ENCODE measurements at regions not wholly inside any gene's neighbourhood (a gene's known extent, or its start where the extent isn't known, plus 50 kb on each side); places are given as distances from the start of the nearest gene placed in this dataset.
"Not testable (repeated sequence)": the region's sequence is repeated elsewhere in the genome, so short reads cannot be mapped to it uniquely, and the experiment has no call there.

DNA sequence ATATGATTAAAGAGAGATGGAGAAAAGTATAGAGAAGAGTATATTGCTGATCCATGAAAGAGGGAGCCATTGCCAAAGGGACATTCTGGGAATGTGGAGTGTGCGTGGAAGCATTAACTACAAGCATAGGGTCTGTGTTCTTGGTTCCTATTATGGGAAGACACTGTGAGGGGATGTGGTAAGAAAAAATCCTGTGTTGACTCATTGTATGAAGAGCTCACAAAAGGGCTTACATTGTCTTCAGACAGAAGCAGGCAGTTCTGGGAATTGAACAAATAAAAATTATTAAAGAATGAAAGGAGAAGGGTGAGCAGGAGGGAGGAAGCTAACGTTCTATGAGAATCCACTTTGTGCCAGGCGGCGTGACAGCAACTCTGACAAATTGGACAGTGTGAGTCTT, 250.4 kb upstream of the CHD1 start:
- DNase-seq (ENCODE audit: low read depth in 2 of 3, low spot score in 2 of 3) = no peak

DNA sequence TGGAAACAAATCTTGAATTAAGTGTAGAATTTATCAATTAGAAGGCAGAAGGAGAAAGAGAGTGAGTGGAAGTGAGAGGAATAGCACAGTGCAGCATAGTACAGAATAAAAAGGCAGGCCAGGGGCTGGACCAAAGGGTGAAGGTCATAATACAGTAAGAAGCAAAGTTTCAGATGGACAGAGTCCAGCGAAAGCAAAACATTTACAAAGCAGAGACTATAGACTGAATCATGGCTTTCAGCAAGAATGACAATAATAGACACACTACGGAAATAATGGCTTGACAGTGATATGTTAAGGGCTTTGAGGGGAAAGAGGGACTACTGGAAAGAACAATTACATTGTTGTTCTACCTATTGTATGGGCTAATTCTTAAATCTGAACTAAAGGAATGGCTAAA, 249.0 kb upstream of the CHD1 start:
- DNase-seq (ENCODE audit: low read depth in 2 of 3, low spot score in 2 of 3) = no peak

DNA sequence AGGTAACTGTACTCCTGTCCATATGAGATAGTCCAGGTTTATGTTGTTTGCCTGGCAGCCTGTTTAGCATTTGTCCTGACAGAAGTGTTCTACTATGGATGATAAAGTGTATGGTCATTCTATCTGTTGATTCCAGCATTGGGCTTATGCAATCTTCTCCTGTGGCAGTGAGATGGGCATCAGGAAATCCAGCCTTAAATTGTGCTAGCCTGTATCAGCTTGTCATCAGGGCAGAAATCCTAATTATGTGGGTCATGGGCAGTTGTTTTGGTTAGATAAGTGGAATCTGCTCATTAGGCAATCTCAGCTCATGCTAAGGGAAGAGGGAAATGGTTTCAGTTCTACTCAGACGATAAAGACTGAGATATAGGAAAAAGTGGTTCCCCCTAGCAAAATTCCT, 247.4 kb upstream of the CHD1 start:
- DNase-seq (ENCODE audit: low read depth in 2 of 3, low spot score in 2 of 3) = no peak

DNA sequence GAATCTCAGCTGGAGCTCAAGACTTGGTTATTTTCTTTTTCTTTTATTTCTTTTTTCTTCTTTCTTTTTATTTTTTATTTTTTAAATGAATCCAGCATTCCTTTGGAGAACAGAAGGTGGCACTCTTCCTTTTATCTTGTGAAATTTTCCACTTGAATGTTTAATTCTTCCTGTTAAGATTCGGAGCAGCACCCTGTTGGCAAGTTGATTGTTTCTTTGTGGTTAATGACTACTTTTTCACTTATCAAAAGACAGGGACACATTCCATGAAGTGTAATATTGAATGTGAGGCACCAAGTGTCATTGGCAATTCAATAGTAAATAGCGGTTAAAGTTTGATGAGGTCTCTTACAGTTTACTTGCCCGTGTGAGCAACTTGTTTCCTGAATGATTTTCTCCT, 240.5 kb upstream of the CHD1 start:
- no peak for DNase-seq (ENCODE audit: low read depth in 2 of 3, low spot score in 2 of 3)

DNA sequence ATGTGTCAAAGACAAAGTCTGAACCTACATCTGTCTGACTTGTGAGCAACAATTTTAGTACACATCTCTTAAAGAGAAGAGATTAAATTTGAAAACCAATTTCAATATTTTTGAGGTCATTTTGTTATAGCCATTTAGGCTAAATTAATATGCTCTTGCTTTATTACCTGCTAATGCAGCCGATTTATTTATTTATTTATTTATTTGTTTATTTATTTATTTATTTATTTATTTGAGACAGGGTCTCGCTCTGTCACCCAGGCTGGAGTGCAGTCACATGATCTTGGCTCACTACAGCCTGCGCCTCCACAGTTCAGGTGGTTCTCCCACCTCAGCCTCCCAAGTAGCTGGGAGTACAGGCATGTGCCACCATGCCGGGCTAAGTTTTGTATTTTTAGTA, 232.7 kb upstream of the CHD1 start:
- not testable (repeated sequence) for DNase-seq (ENCODE audit: low read depth in 2 of 3, low spot score in 2 of 3)

DNA sequence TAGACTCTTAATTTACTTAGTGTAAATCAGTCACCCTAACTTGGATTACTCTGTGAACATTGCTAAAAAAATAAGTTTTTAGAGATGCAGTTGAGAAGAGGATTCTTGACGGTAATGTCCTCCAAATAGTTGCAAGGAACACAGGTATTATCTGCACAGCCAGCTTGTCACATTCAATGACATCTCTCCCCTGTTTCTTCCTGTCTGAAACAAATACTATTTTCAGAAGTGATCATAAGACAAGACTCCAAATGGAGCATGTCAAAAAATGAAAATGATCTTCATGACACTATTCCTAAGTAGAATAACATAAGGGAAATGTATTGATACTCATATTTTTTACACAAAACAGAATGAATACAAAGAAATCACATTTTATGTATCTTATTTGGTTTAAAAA, 227.9 kb upstream of the CHD1 start:
- no peak for DNase-seq (ENCODE audit: low read depth in 2 of 3, low spot score in 2 of 3)

DNA sequence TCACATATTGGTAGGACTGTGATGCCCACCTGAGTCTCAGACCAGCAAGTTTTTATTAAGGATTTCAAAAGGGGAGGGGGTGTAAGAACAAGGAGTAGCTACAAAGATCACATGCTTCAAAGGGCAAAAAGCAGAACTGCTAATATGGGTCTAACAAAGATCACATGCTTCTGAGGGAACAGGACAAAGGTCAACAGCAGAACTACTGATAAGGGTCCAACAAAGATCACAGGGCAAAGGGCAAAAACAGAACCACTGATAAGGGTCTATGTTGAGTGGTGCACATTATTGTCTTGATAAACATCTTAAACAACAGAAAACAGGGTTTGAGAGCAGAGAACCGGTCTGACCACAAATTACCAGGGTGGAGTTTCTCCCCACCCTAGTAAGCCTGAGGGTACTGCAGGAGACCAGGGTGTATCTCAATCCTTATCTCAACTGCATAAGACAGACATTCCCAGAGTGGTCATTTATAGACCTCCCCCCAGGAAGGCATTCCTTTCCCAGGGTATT, 214.5 kb upstream of the CHD1 start:
- DNase-seq (ENCODE audit: low read depth in 2 of 3, low spot score in 2 of 3) = not testable (repeated sequence)

DNA sequence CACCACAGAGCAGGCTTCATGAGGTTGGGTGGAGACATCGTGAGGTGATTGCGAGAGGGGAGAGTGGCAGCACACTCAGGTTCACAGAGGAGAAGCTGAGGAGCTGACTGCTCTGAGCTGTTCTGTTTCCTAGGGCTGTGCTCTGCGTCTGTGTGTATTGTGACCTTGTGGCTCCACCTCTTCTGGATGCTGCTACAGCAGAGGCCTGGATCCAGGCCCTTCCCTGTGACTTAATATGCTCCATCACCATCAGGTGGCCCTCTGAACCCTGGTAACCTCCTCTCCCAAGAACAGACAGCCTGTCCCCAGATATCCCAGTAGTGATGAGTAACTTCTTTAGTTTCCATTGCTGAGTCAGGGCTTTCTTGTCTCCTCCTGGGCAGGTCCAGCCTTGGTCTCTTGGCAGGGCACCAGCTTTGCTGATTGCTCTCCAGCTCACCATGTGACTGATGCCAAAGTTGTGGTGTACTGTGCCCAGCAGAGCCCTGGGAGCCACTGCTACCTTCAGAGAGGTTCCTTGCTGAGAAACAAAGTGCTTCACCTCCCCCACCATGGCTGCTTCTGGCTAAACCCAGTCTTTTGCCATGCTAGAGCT, 212.8 kb upstream of the CHD1 start:
- DNase-seq (ENCODE audit: low read depth in 2 of 3, low spot score in 2 of 3) = no peak

DNA sequence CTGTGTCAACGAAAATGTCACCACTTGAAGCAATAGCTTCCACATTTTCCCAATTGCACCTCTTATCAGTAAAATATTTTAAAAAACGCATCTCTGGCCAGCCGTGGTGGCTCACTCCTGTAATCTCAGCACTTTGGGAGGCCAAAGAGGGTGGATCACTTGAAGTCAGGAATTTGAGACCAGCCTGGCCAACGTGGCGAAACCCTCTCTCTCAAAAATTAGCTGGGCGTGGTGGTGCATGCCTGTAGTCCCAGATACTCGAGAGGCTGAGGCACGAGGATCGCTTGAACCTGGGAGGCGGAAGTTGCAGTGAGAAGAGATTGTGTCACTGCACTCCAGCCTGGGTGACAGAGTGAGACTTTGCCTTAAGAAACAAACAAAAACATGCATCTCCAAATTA, 210.1 kb upstream of the CHD1 start:
- no peak for DNase-seq (ENCODE audit: low read depth in 2 of 3, low spot score in 2 of 3)

DNA sequence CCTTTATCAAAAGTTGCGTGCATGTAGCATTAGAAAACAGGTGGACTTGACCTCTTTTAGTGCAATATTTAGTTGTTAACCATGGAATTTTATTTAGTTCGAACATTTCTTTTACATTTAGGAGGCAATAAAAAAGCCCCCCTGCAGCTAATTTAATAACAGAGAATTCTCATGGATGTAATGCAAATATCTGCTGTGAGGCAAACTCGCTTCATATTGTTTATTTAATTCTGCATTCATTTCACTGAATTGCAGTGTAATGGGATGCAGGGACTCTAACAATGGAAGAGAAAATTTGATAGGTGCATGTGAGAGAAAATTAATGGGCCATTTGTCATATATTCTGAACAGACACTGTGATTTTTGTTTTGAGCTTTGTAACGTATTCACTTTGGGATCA, 205.1 kb upstream of the CHD1 start:
- no peak for DNase-seq (ENCODE audit: low read depth in 2 of 3, low spot score in 2 of 3)

DNA sequence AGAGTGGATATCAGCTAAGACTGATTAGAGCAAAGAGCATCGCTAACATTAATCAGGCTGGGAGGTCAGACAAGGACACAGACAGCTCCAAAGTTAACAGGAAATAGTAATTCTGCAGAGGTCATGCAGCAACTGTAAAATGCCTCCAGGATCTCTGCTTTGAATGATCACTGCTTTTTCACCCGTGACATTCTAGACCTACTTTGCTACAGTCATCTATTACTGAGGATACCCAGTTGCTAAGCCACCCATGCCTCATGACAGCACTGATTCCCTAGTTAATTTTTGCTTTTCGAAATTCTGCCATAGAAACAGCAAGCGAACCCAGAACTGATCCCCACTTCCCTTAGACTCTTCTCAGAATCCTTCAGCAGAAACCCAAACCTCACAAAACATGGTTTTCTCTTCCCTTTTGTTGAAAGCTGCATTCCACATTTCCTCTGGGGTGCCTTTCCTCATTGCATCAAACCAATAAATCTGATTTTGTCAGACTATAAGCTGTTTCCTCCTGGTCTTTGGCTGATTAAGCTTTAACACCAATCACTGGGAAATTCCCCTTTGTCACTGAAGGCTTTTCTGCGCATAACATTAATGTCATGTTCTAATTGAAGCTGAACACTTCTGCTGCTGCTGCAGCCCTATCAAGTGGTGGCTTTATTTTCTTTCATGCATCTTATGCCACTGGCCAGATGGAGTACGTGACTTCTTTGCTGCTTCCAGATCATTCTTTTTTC, 201.1 kb upstream of the CHD1 start:
- no peak for DNase-seq (ENCODE audit: low read depth in 2 of 3, low spot score in 2 of 3)

DNA sequence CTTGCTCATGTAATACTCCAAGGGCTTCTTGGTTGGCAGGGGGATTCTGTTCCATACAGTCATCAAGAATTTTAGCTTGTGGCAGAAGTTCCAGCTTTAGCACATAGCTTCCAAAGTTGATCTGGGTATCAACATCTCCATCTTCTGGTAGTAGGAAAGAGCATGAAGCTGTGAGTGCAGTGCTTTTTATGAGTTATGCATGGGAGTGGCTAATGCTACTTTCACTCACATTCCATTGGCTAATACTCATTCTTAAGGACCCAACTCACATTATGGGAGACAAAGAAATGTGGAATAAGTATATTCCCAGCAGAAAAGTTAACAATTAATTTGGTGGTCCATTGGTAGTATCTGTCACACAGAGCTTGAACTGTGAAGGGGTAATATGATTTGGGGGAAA, 194.2 kb upstream of the CHD1 start:
- DNase-seq (ENCODE audit: low read depth in 2 of 3, low spot score in 2 of 3) = no peak

DNA sequence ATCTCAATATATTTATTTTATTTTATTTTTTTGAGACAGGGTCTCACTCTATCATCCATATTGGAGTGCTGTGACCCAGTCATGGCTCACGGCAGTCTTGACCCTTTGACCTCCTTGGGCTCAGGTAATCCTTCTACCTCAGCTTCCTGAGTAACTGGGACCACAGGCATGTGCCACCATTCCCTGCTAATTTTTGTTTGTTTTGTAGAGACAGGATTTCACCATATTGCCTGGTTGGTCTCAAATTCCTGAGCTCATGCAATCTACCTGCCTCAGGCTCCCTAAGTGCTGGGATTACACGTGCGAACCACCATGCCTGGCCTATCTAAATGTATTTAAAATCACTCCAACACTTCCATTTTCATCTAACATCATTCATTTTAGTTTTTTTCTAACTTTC, 190.5 kb upstream of the CHD1 start:
- DNase-seq (ENCODE audit: low read depth in 2 of 3, low spot score in 2 of 3) = no peak

DNA sequence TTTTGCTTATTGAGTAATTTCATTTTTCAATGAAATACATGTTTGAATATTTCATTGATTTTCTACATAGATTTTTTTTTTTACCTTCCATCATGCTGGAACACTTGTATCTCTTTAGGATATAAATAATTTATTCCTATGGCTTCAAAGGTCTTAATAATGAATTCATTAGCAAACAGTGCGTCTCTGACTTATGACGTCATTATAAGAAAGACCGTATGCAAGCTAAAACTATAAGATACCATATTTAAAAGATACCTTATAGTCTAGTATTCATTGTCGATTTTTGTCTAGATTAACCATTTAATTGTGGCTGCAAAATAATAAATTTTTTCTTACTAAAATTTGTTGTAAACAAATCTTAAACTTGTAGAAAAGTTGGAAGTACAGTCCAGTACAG, 187.7 kb upstream of the CHD1 start:
- DNase-seq (ENCODE audit: low read depth in 2 of 3, low spot score in 2 of 3) = no peak

DNA sequence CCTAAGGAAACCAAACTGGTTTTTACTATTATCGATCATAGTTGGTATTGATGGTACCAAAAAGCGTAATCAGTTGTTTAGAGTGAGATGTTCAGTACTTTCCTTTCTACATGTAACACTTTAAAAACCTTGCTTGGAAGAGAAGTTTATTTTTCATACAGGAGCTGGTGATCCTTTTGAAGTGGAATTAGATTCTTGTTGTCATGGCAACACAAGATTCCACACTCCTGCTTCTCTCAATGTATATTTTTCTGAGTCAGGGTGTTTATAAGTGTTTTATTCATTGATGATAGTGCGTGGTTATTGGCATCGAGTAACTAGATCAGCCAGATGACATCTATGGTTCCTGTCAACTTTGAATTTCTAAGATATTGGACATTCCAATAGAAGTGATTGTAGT, 181.1 kb upstream of the CHD1 start:
- no peak for DNase-seq (ENCODE audit: low read depth in 2 of 3, low spot score in 2 of 3)

DNA sequence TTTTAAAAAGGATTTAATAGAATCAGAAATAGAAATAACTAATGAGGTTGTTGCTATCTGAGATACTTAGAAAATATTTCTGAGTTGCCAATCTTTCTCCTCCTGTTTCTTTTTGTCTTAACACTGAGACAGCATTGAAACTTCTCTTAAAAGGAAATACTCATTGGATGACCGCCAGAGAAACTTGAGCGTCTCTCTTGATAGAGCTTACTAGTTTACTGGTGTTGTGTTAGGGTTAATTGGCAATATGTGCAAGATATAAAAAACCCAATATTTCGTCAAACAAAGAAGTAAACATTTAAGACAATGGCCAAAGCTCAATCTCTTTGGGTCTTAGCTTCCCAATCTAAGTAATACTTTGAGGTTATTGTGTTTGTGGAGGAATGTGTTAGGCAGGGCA, 176.4 kb upstream of the CHD1 start:
- DNase-seq (ENCODE audit: low read depth in 2 of 3, low spot score in 2 of 3) = no peak

DNA sequence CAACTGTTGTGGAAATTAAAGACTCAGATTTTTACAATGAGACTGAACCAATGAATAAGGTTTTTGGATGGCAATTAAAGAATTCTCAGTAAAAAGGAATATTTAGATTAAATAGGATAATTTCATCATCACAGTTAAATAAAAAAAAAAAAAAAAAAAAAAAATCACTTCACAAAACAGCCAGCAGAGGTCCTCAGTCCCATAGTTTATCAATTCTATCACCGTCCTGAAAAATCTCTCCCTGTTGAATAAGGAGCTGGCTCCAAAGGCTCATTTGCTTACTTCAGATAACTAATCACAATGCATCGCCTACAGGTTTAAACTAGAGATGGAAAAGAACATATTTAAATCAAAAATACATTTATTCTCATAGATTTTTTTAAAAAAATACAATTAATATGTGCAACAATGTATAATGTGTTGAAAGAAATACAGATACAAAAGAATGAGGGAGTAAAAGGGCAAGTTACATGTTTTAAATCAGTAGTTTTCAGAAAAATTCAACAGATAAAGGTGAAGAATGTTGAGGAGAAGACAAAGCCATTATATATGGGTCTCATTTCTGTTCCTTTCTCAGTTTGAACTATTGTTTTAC, 175.8 kb upstream of the CHD1 start:
- DNase-seq (ENCODE audit: low read depth in 2 of 3, low spot score in 2 of 3) = no peak

DNA sequence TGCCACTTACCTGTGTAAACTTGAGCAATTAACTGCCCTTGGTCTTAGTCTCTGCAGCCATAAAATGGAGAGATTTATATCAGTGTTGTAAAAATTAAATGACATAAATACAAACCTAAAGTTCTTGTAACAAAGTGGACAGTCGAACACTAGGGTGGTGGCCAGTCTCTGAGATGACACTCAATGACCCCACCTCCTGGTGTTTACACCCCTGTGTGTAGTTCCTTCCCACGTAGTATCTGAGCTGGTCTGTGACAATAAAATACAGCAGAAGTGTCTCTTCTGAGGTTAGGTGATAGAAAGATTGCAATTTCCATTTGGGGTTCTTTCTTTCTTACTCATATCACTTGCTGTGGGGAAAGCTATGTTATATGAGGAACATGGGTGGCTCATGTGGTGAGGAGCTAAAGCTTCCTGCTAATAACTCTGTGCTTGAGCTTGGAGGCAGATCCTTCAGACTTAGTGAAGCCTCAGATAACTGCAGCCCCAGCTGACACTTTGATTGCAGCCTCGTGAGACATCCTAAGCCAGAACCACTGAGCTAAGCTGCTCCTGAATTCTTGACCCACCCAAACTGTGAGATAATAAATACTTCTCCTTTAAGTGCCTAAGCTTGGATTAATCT, 173.4 kb upstream of the CHD1 start:
- no peak for DNase-seq (ENCODE audit: low read depth in 2 of 3, low spot score in 2 of 3)

DNA sequence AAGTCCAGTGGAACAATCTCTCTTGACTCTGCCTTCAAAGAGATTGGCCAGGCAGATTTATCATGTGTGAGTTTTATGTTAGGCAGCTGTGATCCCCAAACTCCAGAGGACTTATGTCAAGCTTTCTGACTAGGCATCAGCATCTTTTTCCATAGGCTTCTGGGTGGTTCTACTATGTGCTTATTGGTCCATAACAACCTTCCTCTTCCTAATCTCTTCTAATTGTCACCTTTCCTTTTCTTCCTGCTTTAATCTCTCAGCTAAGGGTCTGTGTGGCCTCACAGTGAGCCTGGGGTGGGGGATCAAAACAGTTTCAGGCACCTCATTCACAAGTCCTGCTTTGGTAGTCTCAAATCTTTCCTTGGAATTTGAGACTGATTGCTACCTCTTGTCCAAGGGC, 170.9 kb upstream of the CHD1 start:
- no peak for DNase-seq (ENCODE audit: low read depth in 2 of 3, low spot score in 2 of 3)

DNA sequence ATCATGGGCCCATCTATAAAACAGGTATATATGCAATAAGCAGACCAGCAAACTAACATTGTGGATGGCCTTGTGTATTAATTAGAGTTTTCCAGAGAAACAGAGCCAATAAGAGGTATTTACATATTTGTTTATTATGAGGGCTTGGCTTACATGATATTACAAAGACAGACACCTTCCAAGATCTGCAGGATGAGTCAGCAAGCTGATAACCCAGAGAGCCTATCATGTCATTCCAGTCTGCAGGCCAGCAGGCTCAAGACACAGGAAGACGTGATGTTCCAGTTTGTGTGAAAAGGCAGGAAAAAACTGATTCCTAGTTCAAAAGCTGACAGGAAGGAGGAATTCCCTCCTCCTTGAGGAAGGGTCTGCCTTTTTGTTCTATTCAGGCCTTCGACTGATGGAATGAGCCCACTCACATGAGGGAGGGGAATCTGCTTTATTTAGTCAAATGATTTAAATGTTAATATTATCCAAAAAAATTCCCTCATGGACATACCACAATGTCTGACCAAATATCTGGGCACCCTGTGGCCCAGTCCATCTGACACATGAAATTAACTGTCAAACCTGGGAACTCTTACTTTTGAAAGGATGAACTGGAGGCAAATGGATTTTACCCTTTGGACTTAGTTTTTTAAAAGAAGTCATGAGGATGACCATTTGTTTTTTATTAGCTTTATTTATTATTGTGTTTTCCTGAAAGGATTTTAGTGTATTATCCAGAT, 161.2 kb upstream of the CHD1 start:
- no peak for DNase-seq (ENCODE audit: low read depth in 2 of 3, low spot score in 2 of 3)

DNA sequence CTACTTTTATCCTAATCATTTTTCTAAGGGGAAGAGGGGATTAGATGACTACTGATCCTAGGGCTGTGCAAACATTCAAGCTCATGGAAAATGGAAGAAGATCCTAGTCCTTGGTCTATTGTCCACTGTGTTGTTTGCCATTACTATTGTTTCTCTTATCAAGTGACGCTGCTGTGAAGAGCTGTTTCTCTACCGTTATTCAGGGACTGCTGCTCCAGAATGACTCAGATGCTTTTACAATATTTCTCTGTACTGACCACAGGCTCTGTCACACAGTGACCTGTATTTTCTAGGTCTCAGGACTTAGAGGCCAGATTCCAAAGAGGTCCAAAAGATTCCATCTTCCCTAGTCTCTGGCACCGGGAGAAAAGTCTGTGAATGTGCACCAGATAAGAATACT, 159.5 kb upstream of the CHD1 start:
- no peak for DNase-seq (ENCODE audit: low read depth in 2 of 3, low spot score in 2 of 3)

DNA sequence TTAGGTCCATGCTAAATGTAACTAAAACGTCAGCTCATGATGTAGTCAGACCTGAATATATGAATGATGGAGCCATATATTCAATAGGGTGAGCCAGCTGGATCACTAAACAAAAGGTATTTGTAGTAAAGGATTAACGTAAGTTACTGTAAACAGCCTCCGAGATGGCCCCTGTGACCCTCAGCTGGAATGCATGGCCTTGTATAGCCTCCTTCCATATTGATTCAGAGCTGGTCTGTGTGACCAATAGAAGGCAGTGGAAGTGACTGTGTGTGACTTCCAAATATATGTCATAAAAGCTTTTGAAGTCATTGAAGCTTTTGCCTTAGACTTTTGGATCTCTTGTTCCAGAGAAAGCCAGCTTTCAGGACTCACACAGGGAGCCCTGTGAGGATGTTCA, 154.4 kb upstream of the CHD1 start:
- DNase-seq (ENCODE audit: low read depth in 2 of 3, low spot score in 2 of 3) = no peak

All from activated CD8-positive, alpha-beta memory T cell treated with anti-CD3 and anti-CD28 coated beads for 48 hours (primary cell).